Heart left ventricle (tissue), 13 donors: ENCODE measurements at regions not wholly inside any gene's neighbourhood (a gene's known extent, or its start where the extent isn't known, plus 50 kb on each side); places are given as distances from the start of the nearest gene placed in this dataset.

ENCODE experiments used
- POLR2A ChIP-seq, 2 donors: fragments of 450-650 bp; IDR thresholded peaks; one replicate each; pipeline ENCODE4 v1.6.1; 2017; ENCODE audit warnings: antibody characterized with exemption in 2 of 2, mild to moderate bottlenecking in 2 of 2, moderate library complexity in 2 of 2
- TF ChIP-seq, protein P1 (sequence below), 12 donors: fragments of 200-600 bp; sonication (generic) in 4 of 12; IDR thresholded peaks; one replicate each; pipeline versions ENCODE4 v1.5.0 to v1.8.0; 2018 to 2022; ENCODE audit warnings: antibody characterized with exemption in 12 of 12, mild to moderate bottlenecking in 5 of 12
- donor health status: ischemic (EF 13 %, LVEDD 7.1; RV severe dilation, severe dysfunction).
- donor health status: DM: no; HTN: yes; CAD: no.
- donor health status: DM: no; HTN: no; CAD: no.
- donor health status: ischemic (EF 25% LVEDD 6.9; RV normal size, moderate dysfunction).
- donor health status: ischemic (EF 25% LVEDD 5.7; RV mildly dilated, moderate dysfunction).
- donor health status: ischemic (EF 35%, LVEDD 5.7; RV mildly dilated, moderate dysfunction).
- donor health status: nonischemic (EF 11% LVEDD 7.7; RV severe dilation, severe dysfunction).
- donor health status: DM: yes; HTN: yes; CAD: no.
- donor health status: PGD.
- donor health status: ischemic (EF 29% LVEDD 5.4; RV normal size, mild dysfunction).
- donor health status: nonischemic (EF 23%, LVEDD 6.1; RV moderate dilation, normal function).

DNA sequence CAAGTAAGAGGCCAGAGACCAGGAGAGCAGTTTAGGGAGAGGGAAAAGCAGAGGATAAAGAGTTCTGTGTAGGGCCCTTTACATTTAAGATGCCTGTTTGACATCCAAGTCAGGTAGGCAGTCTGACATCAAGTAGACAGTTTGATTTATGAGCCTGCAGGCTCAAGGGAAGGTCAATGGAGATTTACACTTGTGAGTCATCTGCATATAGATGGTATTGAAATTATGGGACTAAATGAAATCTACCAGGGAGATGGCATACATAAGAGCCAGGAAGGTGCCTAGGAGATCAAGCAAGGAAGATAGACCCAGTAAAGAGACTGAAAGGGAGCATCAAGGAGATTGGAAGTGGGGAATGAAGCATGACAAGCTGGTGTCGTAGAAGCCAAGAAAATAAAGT lies 212.4 kb upstream of the PKDCC start:
- TF ChIP-seq, protein P1, sequence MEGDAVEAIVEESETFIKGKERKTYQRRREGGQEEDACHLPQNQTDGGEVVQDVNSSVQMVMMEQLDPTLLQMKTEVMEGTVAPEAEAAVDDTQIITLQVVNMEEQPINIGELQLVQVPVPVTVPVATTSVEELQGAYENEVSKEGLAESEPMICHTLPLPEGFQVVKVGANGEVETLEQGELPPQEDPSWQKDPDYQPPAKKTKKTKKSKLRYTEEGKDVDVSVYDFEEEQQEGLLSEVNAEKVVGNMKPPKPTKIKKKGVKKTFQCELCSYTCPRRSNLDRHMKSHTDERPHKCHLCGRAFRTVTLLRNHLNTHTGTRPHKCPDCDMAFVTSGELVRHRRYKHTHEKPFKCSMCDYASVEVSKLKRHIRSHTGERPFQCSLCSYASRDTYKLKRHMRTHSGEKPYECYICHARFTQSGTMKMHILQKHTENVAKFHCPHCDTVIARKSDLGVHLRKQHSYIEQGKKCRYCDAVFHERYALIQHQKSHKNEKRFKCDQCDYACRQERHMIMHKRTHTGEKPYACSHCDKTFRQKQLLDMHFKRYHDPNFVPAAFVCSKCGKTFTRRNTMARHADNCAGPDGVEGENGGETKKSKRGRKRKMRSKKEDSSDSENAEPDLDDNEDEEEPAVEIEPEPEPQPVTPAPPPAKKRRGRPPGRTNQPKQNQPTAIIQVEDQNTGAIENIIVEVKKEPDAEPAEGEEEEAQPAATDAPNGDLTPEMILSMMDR (IDR thresholded peaks at IDR 0.05), result no peak
- no peak for TF ChIP-seq POLR2A (IDR thresholded peaks at IDR 0.05)
